Suprapubic skin (tissue), 4 donors: ENCODE measurements at regions not wholly inside any gene's neighbourhood (a gene's known extent, or its start where the extent isn't known, plus 50 kb on each side); places are given as distances from the start of the nearest gene placed in this dataset.

Experiments used
- CTCF ChIP-seq, 2 donors: fragments of 200-600 bp in 1 of 2; fragments of 450-650 bp in 1 of 2; sonication (generic) in 1 of 2; IDR thresholded peaks; one replicate each; pipeline ENCODE4 v1.5.1; 2016 to 2019; ENCODE audit warnings: antibody characterized with exemption in 2 of 2, mild to moderate bottlenecking in 1 of 2, moderate library complexity in 1 of 2
- POLR2A ChIP-seq, 2 donors: fragments of 450-650 bp; IDR thresholded peaks; one replicate each; pipeline ENCODE4 v1.6.1; 2017; ENCODE audit warnings: antibody characterized with exemption in 2 of 2, mild to moderate bottlenecking in 2 of 2, moderate library complexity in 2 of 2
- POLR2AphosphoS5 ChIP-seq, 3 donors: sonication (generic); formaldehyde crosslinking; IDR thresholded peaks; one replicate each; pipeline ENCODE4 v1.6.1; 2017; ENCODE audit warnings: antibody characterized with exemption in 3 of 3

DNA sequence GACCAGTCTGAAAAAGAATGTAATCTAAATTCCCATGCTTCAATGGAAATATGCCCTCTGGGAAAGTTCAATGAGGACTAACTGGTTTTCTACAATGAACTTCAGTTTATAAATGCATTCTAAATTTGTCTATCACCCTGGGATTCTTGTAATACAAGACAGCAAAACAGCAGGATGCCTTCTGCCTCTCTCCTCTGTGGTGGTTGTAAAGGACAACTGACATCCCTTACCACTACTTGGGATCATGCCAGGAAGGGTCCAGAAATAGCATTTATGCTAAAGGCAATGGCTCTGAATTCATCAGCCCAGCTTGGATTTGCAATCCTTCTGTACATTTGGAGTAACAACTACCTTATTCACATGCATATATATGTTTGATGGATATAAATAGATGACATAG lies 97.3 kb upstream of the ADAMTS16 start:
- TF ChIP-seq POLR2A (IDR thresholded peaks at IDR 0.05) (no peak), CTCF (IDR thresholded peaks at IDR 0.05) (no peak), POLR2AphosphoS5 (IDR thresholded peaks at IDR 0.05) (no peak)
